HG03045 (cell line): ENCODE measurements at regions not wholly inside any gene's neighbourhood (a gene's known extent, or its start where the extent isn't known, plus 50 kb on each side); places are given as distances from the start of the nearest gene placed in this dataset.

Source experiments
- ATAC-seq: cut with Tn5 transposase; IDR thresholded peaks from one replicate; pipeline ENCODE4 v1.9.1; 2021; ENCODE audit warnings: mild to moderate bottlenecking, moderate library complexity; ENCODE audit not compliant: unreplicated experiment

DNA sequence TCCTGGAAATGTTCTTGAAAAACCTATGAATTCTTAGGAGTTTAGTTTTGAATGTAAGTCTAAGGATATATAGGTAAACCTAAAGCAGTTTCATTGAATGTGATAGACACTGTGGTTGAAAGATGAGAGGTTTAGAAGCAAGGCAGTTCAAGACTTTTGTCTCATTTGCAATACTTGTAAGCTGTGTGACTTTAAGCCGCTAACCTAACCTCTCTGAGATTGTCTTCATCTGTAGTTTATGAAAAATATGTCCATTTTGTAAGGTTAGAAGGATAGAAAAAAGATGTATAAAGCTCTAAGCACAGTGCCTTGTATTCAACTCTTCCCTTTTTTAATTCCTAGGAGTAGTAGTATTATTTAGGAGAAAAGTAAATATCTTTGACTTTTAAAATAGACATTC is 306.6 kb upstream of the ARRDC4 start:
- ATAC-seq: no peak

- ATAC-seq: no peak
Measured at GRCh38 chr15:97654481-97655076, 305.9 kb upstream of the ARRDC4 start.

- no peak for ATAC-seq
Measured at GRCh38 chr15:97661796-97662195, 298.7 kb upstream of the ARRDC4 start.

DNA sequence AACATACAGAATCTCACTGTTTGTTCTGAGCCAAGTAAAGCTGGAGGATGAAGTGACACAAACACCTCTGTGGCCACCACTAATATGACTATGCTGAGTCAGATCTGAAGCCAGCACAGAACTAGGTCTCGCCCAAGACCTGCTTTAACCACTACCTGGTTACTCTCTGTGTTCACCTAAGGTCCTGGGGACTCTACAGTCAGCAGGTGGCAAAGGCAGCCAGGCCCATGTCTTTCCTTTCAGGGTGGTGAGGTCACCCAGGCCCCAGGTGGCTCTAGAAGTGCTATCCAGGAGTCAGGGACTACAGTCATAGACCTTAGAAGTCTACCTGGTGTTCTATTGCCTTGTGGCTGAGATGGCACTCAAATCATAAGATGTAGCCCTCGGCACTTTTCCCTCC is 287.9 kb upstream of the ARRDC4 start:
- ATAC-seq: no peak

DNA sequence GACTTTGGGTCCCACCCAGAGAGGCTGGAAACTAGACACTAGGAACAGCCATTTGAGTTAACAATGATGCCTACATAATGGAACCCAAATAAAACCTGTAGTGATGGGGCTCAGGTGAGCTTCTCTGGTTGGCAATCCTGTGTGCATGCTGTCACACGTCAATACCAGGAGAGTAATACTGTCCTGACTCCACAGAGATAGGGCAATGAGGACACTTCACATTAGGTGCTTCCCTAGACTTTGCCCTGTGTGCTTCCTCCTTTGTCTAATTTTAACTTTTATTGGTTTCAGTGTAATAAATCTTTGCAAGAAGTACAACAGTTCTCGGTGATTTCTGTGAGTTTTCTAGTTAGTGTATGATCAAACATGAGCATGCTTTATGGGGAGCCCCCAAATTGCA is 281.8 kb upstream of the ARRDC4 start:
- ATAC-seq: no peak

DNA sequence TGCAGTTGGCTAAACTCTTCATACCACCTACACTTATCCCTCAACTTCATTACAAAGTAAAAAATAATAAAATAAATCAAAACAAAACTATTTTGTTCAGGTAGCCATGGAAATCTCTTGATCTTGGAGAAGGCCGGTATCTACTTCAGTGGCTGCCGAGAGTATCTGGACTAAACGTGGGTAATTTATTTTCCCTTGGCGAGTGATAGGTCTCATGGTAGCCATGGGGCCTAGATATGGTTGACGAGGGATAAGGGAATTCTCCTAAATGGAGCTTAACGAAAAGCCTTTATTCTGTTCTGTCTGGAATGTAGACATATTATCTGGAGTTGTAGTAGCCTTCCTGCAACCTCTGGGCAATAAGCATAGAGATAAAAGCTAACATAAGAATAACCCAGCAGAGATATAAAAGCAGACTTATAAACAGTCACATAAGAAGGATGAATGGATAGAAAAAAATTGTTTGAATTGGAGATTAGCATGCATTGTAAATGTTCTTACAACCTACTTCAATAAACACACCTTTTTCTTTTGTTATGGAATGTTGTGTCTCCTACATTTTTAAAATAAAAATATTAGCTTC is 281.3 kb upstream of the ARRDC4 start:
- no peak for ATAC-seq

GRCh38 chr15:97680606-97681220 is 279.8 kb upstream of the ARRDC4 start:
- no peak for ATAC-seq

DNA sequence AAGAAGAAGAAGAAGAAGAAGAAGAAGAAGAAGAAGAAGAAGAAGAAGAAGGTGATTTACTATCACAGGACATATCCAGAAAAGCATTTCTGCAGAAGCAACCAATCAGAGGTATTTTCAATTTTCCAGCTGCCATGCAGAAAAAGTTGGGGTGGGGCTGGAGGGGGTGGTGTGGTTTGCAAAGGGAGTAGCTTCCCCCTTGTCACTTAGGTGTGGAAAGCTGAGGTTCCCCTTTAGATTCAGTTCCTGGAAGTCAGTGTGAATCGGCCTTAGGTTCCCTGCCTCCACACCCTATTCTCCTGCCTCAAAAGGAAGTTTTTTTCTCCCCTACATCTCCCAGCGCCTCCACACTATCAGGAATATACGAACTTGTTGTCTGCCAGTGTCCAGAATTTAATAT is 276.7 kb upstream of the ARRDC4 start:
- ATAC-seq: no peak

- ATAC-seq: no peak
Measured at GRCh38 chr15:97684249-97684648, 276.3 kb upstream of the ARRDC4 start.

- no peak for ATAC-seq
Measured at GRCh38 chr15:97686324-97686723, 274.2 kb upstream of the ARRDC4 start.

- no peak for ATAC-seq
Measured at GRCh38 chr15:97687654-97688053, 272.8 kb upstream of the ARRDC4 start.

DNA sequence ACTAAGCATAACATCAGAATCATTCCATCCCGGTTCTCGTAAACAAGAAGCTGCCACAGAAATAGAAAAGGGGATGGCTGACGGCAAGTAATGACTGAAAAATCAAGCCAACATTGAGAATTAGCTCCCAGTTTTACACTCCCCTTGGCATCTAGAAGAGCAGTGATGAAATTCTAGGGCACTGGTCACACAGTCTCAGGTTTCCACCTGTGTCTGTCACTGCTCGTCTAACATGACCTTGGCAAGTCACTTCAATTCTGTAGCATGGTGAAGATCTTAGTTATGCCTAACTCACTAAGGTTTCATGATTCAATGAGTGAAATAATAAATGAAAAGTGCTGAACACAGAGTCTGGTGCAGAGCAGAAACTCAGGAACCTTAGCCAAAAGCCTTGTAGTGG is 272.3 kb upstream of the ARRDC4 start:
- ATAC-seq: no peak

- no peak for ATAC-seq
Measured at GRCh38 chr15:97688886-97689285, 271.6 kb upstream of the ARRDC4 start.

- no peak for ATAC-seq
Measured at GRCh38 chr15:97691078-97691477, 269.4 kb upstream of the ARRDC4 start.

- no peak for ATAC-seq
Measured at GRCh38 chr15:97691799-97692198, 268.7 kb upstream of the ARRDC4 start.

DNA sequence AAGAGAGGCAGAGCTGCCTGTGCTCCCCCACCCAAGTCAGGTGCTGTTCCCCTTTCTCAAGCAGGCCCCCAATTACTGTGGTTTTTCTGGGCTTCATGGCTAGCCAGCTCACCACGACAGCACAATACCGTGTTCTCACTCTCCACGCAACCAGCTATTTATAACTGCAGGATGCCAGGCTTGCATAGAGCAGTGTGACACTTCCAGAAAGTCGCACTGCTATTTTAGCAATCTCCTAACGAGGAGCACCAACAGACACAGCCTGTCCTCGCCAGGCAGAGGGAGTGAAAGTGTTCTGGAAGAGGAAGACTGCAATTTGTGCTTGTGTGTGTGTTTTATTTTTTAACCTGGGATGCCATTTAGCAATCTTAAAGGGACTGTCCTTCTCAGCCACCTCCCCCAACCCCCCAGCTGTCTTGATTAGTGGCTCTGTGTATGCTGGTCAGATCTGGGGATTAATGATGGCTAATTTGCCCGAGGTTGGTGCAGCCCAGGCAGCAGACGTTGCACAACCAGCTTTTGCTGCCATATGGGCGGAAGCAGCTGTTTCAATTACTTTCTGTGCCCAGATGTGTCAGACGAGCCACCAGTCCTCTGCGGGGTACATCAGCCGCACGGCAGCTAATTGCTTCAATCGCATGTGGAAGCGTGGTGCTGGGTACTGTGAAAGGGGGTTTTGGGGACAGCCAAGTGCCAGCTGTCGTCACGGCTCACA is 268.0 kb upstream of the ARRDC4 start:
- no peak for ATAC-seq

DNA sequence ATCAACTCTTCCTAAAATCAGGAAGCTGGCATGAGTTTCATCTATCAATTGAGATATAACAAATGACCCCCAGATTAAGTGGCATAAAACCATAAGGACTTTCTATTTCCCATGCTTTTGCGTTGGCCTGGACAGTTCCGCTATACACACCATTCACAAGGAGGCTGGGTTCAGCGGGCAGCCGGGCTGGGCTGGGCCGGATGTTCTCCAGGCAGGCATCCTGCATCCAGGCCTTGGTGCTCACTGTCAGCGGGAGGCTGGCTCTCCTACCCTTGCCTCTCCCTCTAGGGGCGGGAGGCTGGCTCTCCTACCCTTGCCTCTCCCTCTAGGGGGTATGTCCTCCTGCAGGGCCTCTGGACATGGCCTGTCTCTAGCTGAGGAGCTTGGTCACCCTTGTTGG is 266.0 kb upstream of the ARRDC4 start:
- no peak for ATAC-seq

DNA sequence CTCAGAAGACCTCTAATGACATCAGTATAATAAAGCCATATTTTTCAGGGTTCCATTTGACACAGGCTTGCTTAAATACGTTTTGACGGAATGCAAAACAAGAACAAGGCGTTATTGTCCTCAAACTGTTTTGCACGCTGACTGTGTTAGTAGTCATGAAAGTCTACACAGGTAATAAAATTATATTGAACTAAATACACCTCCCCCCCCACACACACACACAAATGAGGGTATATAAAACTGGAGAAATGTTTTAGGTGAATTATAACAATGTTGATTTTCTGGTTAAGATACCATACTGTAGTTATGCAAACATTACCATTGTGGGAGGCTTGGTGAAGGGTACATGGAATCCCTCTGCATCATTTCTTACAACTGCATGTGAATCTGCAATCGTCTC is 257.1 kb upstream of the ARRDC4 start:
- ATAC-seq: no peak

GRCh38 chr15:97706059-97706458 is 254.4 kb upstream of the ARRDC4 start:
- no peak for ATAC-seq

DNA sequence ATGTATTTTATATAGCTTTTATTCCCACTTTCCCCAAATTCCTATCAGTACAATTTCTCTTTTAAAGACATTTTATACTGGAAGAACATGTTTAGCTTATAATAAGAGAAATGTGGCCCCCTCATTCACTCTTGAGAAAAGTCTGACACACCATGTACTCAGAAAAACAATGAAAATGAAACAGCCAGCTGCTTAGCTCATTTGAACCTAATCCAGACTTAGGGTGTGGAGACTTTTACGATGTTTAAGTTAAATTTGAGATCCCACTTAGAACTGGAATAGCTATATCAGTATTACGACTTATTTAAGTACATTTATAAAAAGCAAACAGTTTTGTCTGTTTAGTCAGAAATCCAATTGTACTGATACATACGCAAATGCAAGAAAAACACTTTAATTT is 252.3 kb upstream of the ARRDC4 start:
- no peak for ATAC-seq

- ATAC-seq: no peak
Measured at GRCh38 chr15:97712530-97712929, 248.0 kb upstream of the ARRDC4 start.

DNA sequence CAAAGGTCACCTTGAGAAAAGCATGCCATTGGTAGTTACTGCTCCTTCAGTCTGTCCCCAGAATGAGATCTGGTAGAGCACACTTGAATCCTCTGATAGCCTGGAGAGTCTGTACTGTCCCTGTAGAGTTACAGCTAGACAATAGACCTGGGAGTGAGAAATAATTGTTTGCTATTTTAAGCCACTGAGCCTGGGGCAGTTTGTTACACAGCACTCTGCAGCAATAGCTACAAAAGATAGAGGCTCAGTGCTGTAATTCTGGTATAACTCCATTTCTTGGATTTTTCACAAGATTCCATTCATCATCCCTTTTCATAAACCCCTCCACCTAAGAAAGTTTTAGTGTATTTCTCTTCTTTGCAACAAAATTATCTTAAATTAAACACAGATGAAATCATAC is 242.7 kb upstream of the ARRDC4 start:
- no peak for ATAC-seq
